ENCODE measurements at regions not wholly inside any gene's neighbourhood (a gene's known extent, or its start where the extent isn't known, plus 50 kb on each side); places are given as distances from the start of the nearest gene placed in this dataset.

DNA sequence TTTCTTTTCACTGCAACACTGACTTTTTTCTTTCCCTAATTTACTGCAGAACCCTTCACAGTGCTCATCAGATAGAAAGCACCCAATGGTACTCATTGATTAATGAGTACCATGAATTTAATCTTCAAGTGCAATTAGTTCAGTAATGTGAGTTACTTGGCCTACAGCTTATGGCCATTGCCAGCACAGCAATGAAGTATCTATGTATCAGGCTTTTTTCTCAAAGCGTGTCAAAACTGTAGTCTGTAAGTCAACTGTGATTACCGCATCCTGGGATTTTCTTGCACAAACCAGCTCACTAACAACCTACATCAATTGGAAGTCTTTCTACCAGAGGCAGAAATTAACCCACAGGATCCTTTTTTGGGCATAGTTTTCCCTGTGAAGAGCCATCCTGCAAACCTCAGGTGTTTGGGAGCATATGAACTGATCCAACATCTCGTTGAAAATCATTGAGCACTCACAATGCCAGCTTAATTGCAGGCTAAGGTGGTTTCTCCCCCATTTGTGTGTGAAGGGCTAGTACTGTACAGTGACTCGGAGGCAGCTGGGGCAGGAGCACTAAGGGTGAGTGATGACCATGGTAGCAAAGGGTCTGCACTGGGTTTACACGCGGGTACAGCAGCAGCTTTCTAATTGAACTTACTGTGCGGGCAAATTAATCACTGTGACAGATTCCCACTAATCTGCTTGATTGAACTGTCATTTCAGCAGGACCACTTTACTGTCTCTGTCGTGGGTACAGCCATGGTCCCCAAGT lies 619.3 kb downstream of the SNAPC1 start:
- no peaks in the 10 kb centered on the region for H3K36me3 Mint-ChIP-seq (ENCODE audit: low read depth)

GRCh38 chr14:62409169-62409568 lies 636.1 kb downstream of the KCNH5 start:
- H3K36me3 Mint-ChIP-seq (ENCODE audit: low read depth), result no peaks in the 10 kb centered on the region
- no peaks in the 10 kb centered on the region for H3K4me1 Mint-ChIP-seq (ENCODE audit: low read depth)
- no peak overlapping the region for H3K4me3 Mint-ChIP-seq (ENCODE audit: low read depth)
- no peak for DNase-seq (ENCODE audit: low spot score)
- H3K27ac Mint-ChIP-seq, result no peak overlapping the region
- peaks cover 6% of the 10 kb centered on the region for H3K9me3 Mint-ChIP-seq
- H3K27me3 Mint-ChIP-seq (ENCODE audit: low read depth), result no peaks in the 10 kb centered on the region
- intact Hi-C loops (cut with micrococcal nuclease), result no loop called here

More for the DNA sequence above, 619.3 kb downstream of the SNAPC1 start:
- Mint-ChIP-seq H3K9me3 (peaks cover 12% of the 10 kb centered on the region), H3K27ac (no peak overlapping the region), H3K4me1 (ENCODE audit: low read depth) (no peaks in the 10 kb centered on the region), H3K4me3 (ENCODE audit: low read depth) (no peak overlapping the region), H3K27me3 (ENCODE audit: low read depth) (no peaks in the 10 kb centered on the region)
- intact Hi-C loops (cut with micrococcal nuclease), result no loop called here
- DNase-seq (ENCODE audit: low spot score), result no peak

GRCh38 chr14:62409626-62410300 lies 635.5 kb downstream of the KCNH5 start:
- Mint-ChIP-seq H3K27me3 (ENCODE audit: low read depth) (no peaks in the 10 kb centered on the region), H3K27ac (no peak overlapping the region), H3K9me3 (peaks cover 3% of the 10 kb centered on the region), H3K4me1 (ENCODE audit: low read depth) (no peaks in the 10 kb centered on the region), H3K36me3 (ENCODE audit: low read depth) (no peaks in the 10 kb centered on the region), H3K4me3 (ENCODE audit: low read depth) (no peak overlapping the region)
- intact Hi-C loops (cut with micrococcal nuclease), result no loop called here
- no peak for DNase-seq (ENCODE audit: low spot score)

DNA sequence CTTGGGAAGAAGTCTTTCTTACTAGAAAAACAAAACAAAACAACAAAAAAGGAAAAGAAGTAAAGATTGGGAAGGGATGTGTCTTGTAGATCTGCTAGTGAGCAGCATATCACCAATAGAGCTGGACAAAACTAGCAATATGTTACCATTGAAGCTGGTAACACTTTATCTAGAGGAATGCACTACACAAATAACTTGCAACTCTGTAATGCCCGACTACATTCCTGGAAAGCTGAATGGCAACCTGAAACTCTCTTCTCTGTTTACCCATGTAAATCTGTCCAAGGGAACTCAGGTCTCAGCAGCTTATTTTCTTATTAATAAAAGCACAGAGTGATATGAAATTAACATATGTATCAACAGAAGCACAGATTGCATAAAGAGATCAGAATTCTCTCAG lies 624.4 kb downstream of the KCNH5 start:
- Mint-ChIP-seq H3K36me3 (ENCODE audit: low read depth) (no peaks in the 10 kb centered on the region), H3K27me3 (ENCODE audit: low read depth) (no peaks in the 10 kb centered on the region), H3K27ac (no peak overlapping the region), H3K4me1 (ENCODE audit: low read depth) (no peaks in the 10 kb centered on the region), H3K9me3 (no peaks in the 10 kb centered on the region), H3K4me3 (ENCODE audit: low read depth) (no peak overlapping the region)
- no peak for DNase-seq (ENCODE audit: low spot score)
- intact Hi-C loops (cut with micrococcal nuclease), result no loop called here

GRCh38 chr14:62428429-62429203 lies 616.6 kb downstream of the KCNH5 start:
- no peak overlapping the region for H3K27ac Mint-ChIP-seq
- H3K9me3 Mint-ChIP-seq, result peaks cover 38% of the 10 kb centered on the region
- no peaks in the 10 kb centered on the region for H3K27me3 Mint-ChIP-seq (ENCODE audit: low read depth)
- intact Hi-C loops (cut with micrococcal nuclease), result no loop called here
- no peak for DNase-seq (ENCODE audit: low spot score)
- H3K4me3 Mint-ChIP-seq (ENCODE audit: low read depth), result no peak overlapping the region
- no peaks in the 10 kb centered on the region for H3K36me3 Mint-ChIP-seq (ENCODE audit: low read depth)
- no peaks in the 10 kb centered on the region for H3K4me1 Mint-ChIP-seq (ENCODE audit: low read depth)

DNA sequence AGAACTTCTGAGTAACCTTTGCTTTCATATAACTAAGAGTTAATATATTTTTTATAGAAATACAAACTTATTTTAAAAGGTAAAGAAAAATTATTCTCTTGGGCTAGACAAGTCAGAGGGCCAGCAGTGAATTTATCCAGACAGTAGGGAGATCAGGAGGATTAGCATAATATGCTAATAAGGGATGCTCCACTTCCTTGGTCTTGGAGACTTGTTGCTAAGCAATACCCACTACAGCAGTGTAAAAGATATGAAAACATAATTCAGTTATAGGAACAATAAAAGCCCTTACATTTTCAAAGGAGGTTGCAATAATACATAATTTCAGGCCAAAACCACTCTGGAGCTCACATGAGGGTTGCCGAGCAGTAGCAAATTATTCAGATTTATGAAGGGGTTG lies 615.6 kb downstream of the KCNH5 start:
- no peak for DNase-seq (ENCODE audit: low spot score)
- Mint-ChIP-seq H3K27ac (no peak overlapping the region), H3K4me1 (ENCODE audit: low read depth) (no peaks in the 10 kb centered on the region), H3K4me3 (ENCODE audit: low read depth) (no peak overlapping the region), H3K9me3 (peaks cover 44% of the 10 kb centered on the region), H3K27me3 (ENCODE audit: low read depth) (no peaks in the 10 kb centered on the region), H3K36me3 (ENCODE audit: low read depth) (no peaks in the 10 kb centered on the region)
- intact Hi-C loops (cut with micrococcal nuclease), result no loop called here

GRCh38 chr14:62431496-62431895 lies 613.8 kb downstream of the KCNH5 start:
- Mint-ChIP-seq H3K27ac (no peak overlapping the region), H3K27me3 (ENCODE audit: low read depth) (no peaks in the 10 kb centered on the region), H3K4me3 (ENCODE audit: low read depth) (no peak overlapping the region), H3K36me3 (ENCODE audit: low read depth) (no peaks in the 10 kb centered on the region), H3K9me3 (peaks cover 52% of the 10 kb centered on the region), H3K4me1 (ENCODE audit: low read depth) (no peaks in the 10 kb centered on the region)
- DNase-seq (ENCODE audit: low spot score), result no peak
- intact Hi-C loops (cut with micrococcal nuclease), result no loop called here

DNA sequence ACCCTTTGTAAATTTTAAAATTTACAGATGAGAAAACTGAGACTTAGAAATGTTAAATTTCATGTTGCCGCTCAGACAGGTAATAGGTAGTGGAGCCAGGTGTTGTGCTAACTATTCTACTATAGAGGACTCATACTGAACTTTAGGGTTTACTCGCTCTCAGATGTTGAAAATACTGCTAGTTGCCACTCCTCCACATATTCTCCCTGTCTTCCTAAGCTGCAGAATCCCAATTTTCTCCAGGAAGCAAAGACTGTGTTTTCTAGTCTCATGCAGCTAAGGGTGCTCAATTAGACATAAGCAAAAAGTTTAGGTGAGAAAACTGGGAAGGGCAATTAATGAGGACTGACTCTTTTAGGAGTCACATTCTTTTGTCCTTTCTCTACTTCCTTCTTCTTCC lies 612.3 kb downstream of the KCNH5 start:
- Mint-ChIP-seq H3K4me1 (ENCODE audit: low read depth) (no peaks in the 10 kb centered on the region), H3K36me3 (ENCODE audit: low read depth) (no peaks in the 10 kb centered on the region), H3K9me3 (peaks cover 51% of the 10 kb centered on the region), H3K4me3 (ENCODE audit: low read depth) (no peak overlapping the region), H3K27ac (no peak overlapping the region), H3K27me3 (ENCODE audit: low read depth) (no peaks in the 10 kb centered on the region)
- DNase-seq (ENCODE audit: low spot score), result no peak
- intact Hi-C loops (cut with micrococcal nuclease), result no loop called here

- Mint-ChIP-seq H3K27me3 (ENCODE audit: low read depth) (no peaks in the 10 kb centered on the region), H3K4me1 (ENCODE audit: low read depth) (no peaks in the 10 kb centered on the region), H3K36me3 (ENCODE audit: low read depth) (no peaks in the 10 kb centered on the region), H3K4me3 (ENCODE audit: low read depth) (no peak overlapping the region), H3K9me3 (peaks cover 65% of the 10 kb centered on the region), H3K27ac (no peak overlapping the region)
- DNase-seq (ENCODE audit: low spot score), result no peak
- intact Hi-C loops (cut with micrococcal nuclease), result no loop called here
Measured at GRCh38 chr14:62436261-62436660, 609.0 kb downstream of the KCNH5 start.

- no peaks in the 10 kb centered on the region for H3K27me3 Mint-ChIP-seq (ENCODE audit: low read depth)
- peaks cover 55% of the 10 kb centered on the region for H3K9me3 Mint-ChIP-seq
- intact Hi-C loops (cut with micrococcal nuclease), result no loop called here
- no peak overlapping the region for H3K27ac Mint-ChIP-seq
- no peak for DNase-seq (ENCODE audit: low spot score)
- no peaks in the 10 kb centered on the region for H3K4me1 Mint-ChIP-seq (ENCODE audit: low read depth)
- no peaks in the 10 kb centered on the region for H3K36me3 Mint-ChIP-seq (ENCODE audit: low read depth)
- H3K4me3 Mint-ChIP-seq (ENCODE audit: low read depth), result no peak overlapping the region
Measured at GRCh38 chr14:62439210-62439609, 606.0 kb downstream of the KCNH5 start.

GRCh38 chr14:62443796-62444195 lies 601.5 kb downstream of the KCNH5 start:
- H3K4me1 Mint-ChIP-seq (ENCODE audit: low read depth), result no peaks in the 10 kb centered on the region

GRCh38 chr14:62445570-62445969 lies 599.7 kb downstream of the KCNH5 start:
- Mint-ChIP-seq H3K4me3 (ENCODE audit: low read depth) (no peak overlapping the region), H3K9me3 (peaks cover 34% of the 10 kb centered on the region), H3K4me1 (ENCODE audit: low read depth) (no peaks in the 10 kb centered on the region), H3K36me3 (ENCODE audit: low read depth) (no peaks in the 10 kb centered on the region), H3K27me3 (ENCODE audit: low read depth) (no peaks in the 10 kb centered on the region), H3K27ac (no peak overlapping the region)
- no peak for DNase-seq (ENCODE audit: low spot score)
- intact Hi-C loops (cut with micrococcal nuclease), result no loop called here

More at GRCh38 chr14:62443796-62444195, 601.5 kb downstream of the KCNH5 start:
- intact Hi-C loops (cut with micrococcal nuclease), result no loop called here
- no peak for DNase-seq (ENCODE audit: low spot score)
- H3K9me3 Mint-ChIP-seq, result peaks cover 44% of the 10 kb centered on the region
- no peaks in the 10 kb centered on the region for H3K36me3 Mint-ChIP-seq (ENCODE audit: low read depth)
- no peak overlapping the region for H3K27ac Mint-ChIP-seq
- no peaks in the 10 kb centered on the region for H3K27me3 Mint-ChIP-seq (ENCODE audit: low read depth)
- no peak overlapping the region for H3K4me3 Mint-ChIP-seq (ENCODE audit: low read depth)

DNA sequence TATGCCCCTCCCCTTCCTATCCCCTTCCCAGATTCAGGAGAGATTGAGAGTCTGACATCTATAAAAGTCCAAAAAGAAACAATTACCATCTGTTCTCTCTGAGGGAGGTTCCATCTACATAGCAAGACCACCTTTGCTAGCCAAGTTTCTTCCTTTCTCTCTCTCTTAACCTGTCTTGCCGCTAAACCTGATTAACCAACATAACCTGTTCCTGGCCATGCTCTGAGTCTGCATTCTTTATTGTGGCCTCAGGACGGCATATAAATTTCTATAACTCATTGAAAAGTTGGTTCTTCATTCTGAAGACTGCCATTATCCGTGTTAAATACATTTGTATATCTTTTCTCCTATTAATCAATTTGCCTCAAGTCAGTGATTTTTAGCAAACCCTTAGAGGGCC lies 594.0 kb downstream of the KCNH5 start:
- intact Hi-C loops (cut with micrococcal nuclease), result no loop called here
- no peaks in the 10 kb centered on the region for H3K36me3 Mint-ChIP-seq (ENCODE audit: low read depth)
- no peak overlapping the region for H3K27ac Mint-ChIP-seq
- peaks cover 28% of the 10 kb centered on the region for H3K9me3 Mint-ChIP-seq
- no peaks in the 10 kb centered on the region for H3K27me3 Mint-ChIP-seq (ENCODE audit: low read depth)
- H3K4me1 Mint-ChIP-seq (ENCODE audit: low read depth), result no peaks in the 10 kb centered on the region
- H3K4me3 Mint-ChIP-seq (ENCODE audit: low read depth), result no peak overlapping the region
- no peak for DNase-seq (ENCODE audit: low spot score)

Data from activated T-helper 2 cell treated with anti-CD3 and anti-CD28 coated beads, Interferon-gamma antibody, Interleukin-2, Interleukin-4, amounts not matched to agents 10 μg/mL and 5 μg/mL and 100 μg/mL, durations not matched to agents 14 hours and 24 hours and 36 hours (primary cell).